Small intestine (tissue), 7 donors: ENCODE measurements at regions not wholly inside any gene's neighbourhood (a gene's known extent, or its start where the extent isn't known, plus 50 kb on each side); places are given as distances from the start of the nearest gene placed in this dataset.

ENCODE experiments used
- DNase-seq, 2 donors: peaks; one replicate each; pipeline versions ENCODE4 v3.0.0 to v3.0.0-alpha.2; 2013
- FAIRE-seq: peaks from 2 replicates; lab custom pipeline; 2012; peaks lifted over from hg19 to GRCh38; lab: Jason Lieb, UNC
- H3K27ac ChIP-seq, 3 donors: one replicate each; pipeline ENCODE4 v1.5.1; 2013; ENCODE audit warnings: low read length in 2 of 3, mild to moderate bottlenecking in 2 of 3, control low read depth in 1 of 3, inconsistent platforms in 1 of 3, low read depth in 1 of 3, moderate library complexity in 1 of 3
- H3K27me3 ChIP-seq, 3 donors: one replicate each; pipeline ENCODE4 v1.6.1; 2013; ENCODE audit warnings: low read length in 3 of 3, inconsistent platforms in 1 of 3; ENCODE audit not compliant: control insufficient read depth in 3 of 3, insufficient read depth in 3 of 3
- H3K36me3 ChIP-seq, 3 donors: one replicate each; pipeline ENCODE4 v1.6.1; 2013; ENCODE audit warnings: low read length in 3 of 3, inconsistent platforms in 1 of 3, low read depth in 1 of 3, mild to moderate bottlenecking in 1 of 3, moderate library complexity in 1 of 3; ENCODE audit not compliant: control insufficient read depth in 3 of 3, insufficient read depth in 2 of 3
- H3K4me1 ChIP-seq, 3 donors: one replicate each; pipeline ENCODE4 v1.6.1; 2013; ENCODE audit warnings: low read length in 2 of 3, inconsistent platforms in 1 of 3, low read depth in 1 of 3, mild to moderate bottlenecking in 1 of 3, moderate library complexity in 1 of 3; ENCODE audit not compliant: control insufficient read depth in 3 of 3, insufficient read depth in 2 of 3
- H3K4me3 ChIP-seq, 3 donors: one replicate each; pipeline ENCODE4 v1.5.1; 2013; ENCODE audit warnings: low read length in 3 of 3, control low read depth in 1 of 3, inconsistent platforms in 1 of 3, low read depth in 1 of 3, mild to moderate bottlenecking in 1 of 3, moderate library complexity in 1 of 3
- H3K9me3 ChIP-seq, 2 donors: one replicate each; pipeline ENCODE4 v1.6.1; 2013; ENCODE audit warnings: low read depth in 1 of 2, low read length in 1 of 2; ENCODE audit not compliant: control insufficient read depth in 2 of 2, insufficient read depth in 1 of 2
- WGBS, 3 donors: extraction: QIAGEN DNeasy Blood & Tissue Kit; methylation state at CpG; one replicate each; pipeline ENCODE4 v1.1.7; 2013; 5-methylcytosine and 5-hydroxymethylcytosine counted together
- donor health status: healthy with polysubstance abuse.
- donor health status: control.
- donor health status: control.
- donor health status: Bipolar disorder and iron deficiency.
- donor health status: healthy.

DNA sequence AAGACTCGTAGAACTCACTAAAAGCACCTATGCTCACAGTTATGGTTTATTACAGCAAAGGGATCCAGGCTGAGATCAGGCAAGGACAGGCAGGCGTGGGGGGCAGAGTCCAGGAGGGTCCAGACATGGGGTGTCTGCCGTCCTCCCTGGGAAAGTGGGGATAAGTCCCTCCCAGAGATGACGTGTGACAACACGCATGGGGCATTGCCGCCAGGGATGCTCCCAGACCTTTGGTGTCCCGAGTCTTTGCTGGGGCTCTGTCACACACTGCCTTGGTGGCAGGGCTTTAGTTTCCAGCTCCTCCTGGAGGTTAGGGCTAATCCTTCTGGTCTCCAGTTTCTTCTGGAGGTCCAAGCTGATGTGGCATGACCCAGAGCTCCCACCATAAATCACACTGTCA lies 226.7 kb downstream of the CTTN start:
- DNase-seq = peak in 1 of 2 donors; percentile 13
- 70 to 78% (median 74%) methylated on average over 7 of the region's 7 CpGs for WGBS, 3 donors
- Histone ChIP-seq H3K4me3 (no peak overlapping the region), H3K27me3 (no peaks in the 10 kb centered on the region), H3K9me3 (peaks cover 0 to 9% of the 10 kb centered on the region in 2 donors), H3K36me3 (no peaks in the 10 kb centered on the region), H3K27ac (no peak overlapping the region), H3K4me1 (peaks cover 0 to 6% (median 0%) of the 10 kb centered on the region in 3 donors)
- no peak for FAIRE-seq

DNA sequence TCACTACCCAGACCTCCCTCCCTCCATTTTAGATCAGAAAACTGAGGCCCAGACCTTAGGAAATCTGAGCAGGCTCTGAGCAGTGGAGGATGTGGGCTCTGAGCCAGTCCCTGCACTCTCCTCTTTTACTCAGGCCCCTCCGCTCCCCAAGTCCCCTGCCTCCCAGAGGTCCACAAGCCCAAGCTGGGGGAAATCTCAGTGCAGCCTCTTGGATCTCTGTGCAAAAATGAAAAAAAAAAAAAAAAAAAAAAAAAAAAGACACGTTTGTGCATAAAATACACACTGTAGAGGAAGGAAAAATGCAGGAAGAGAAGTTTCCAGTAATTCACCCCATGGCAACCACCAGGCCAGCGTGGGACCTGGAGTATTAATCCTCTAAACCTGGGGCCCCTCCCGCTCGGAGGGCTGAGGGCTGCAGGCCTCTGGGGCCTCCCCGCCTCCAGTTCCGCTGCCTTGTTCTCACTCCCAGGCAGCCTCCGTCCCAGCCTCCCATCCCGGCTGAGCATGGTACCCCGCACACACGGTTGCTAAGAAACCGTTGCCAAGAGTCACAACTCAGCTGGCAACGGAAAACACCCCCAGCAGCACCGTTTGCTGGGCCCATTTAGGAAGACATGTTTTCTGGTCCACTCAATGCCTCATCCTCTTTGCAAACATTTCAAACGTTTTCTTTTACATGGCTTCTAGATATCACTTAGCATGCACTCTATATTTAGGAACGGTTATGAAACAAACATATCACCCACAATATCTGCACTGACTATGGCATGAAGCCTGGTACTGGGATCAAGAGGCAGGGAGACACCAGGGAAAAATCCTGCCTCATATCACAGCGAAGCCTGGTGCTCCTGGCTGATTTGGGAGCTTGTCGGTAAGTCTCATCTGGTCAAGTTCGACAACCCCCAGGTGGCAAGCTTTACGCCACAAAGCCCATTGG lies 227.5 kb downstream of the CTTN start:
- H3K27me3 ChIP-seq = no peaks in the 10 kb centered on the region
- no peak overlapping the region for H3K4me3 ChIP-seq
- no peaks in the 10 kb centered on the region for H3K36me3 ChIP-seq
- FAIRE-seq (no peak), DNase-seq (no peak)
- WGBS, 3 donors = 67 to 82% (median 78%) methylated on average over 19 to 20 of the region's 20 CpGs
- H3K27ac ChIP-seq = no peak overlapping the region
- H3K9me3 ChIP-seq = peaks cover 0 to 3% of the 10 kb centered on the region in 2 donors
- H3K4me1 ChIP-seq = peaks cover 0 to 6% (median 0%) of the 10 kb centered on the region in 3 donors

DNA sequence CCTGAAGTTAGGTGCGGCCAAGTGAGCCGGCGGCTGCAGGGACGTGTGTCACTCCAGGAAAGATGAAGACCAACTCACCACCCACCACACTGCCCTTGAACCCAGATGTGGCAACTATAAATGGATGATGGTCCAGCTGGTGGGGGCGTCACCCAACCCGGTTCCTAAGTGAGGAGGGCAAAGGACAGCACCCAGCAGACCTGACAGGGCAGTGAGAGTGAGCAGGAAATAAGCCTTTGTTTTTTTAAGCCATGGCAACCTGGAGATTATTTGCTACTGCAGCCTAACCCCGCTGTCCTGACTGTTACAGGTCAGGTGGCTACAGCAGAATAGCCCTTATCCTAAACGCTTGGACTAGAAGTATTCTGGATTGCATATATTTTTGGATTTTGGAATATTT lies 228.9 kb downstream of the CTTN start:
- H3K27me3 ChIP-seq = no peaks in the 10 kb centered on the region
- DNase-seq (peak; percentile 60 to 68), FAIRE-seq (no peak)
- H3K4me1 ChIP-seq = peaks cover 0 to 6% (median 0%) of the 10 kb centered on the region in 3 donors
- H3K9me3 ChIP-seq = no peaks in the 10 kb centered on the region
- H3K4me3 ChIP-seq = no peak overlapping the region
- H3K27ac ChIP-seq = no peak overlapping the region
- WGBS, 3 donors = 17 to 64% (median 41%) methylated on average over 8 of the region's 8 CpGs
- H3K36me3 ChIP-seq = no peaks in the 10 kb centered on the region

GRCh38 chr11:70628176-70628854 lies 230.0 kb downstream of the CTTN start:
- FAIRE-seq (no peak), DNase-seq (no peak)
- WGBS, 3 donors = 80 to 92% (median 88%) methylated on average over 19 of the region's 19 CpGs
- H3K4me1 ChIP-seq = peaks cover 0 to 6% (median 0%) of the 10 kb centered on the region in 3 donors
- no peak overlapping the region for H3K4me3 ChIP-seq
- H3K27ac ChIP-seq = no peak overlapping the region
- no peaks in the 10 kb centered on the region for H3K36me3 ChIP-seq
- H3K9me3 ChIP-seq = no peaks in the 10 kb centered on the region
- no peaks in the 10 kb centered on the region for H3K27me3 ChIP-seq

- Histone ChIP-seq H3K4me3 (no peak overlapping the region), H3K27ac (no peak overlapping the region), H3K36me3 (no peaks in the 10 kb centered on the region), H3K27me3 (no peaks in the 10 kb centered on the region), H3K9me3 (no peaks in the 10 kb centered on the region), H3K4me1 (peaks cover 0 to 6% (median 0%) of the 10 kb centered on the region in 3 donors)
- DNase-seq (peak; percentile 44 to 45), FAIRE-seq (no peak)
- 49 to 60% (median 51%) methylated on average over 29 to 30 of the region's 30 CpGs for WGBS, 3 donors
Measured at GRCh38 chr11:70628855-70629844, 230.8 kb downstream of the CTTN start.

- no peaks in the 10 kb centered on the region for H3K27me3 ChIP-seq
- FAIRE-seq = no peak
- no peak overlapping the region for H3K27ac ChIP-seq
- H3K36me3 ChIP-seq = no peaks in the 10 kb centered on the region
- 90 to 93% (median 92%) methylated on average over 9 of the region's 9 CpGs for WGBS, 3 donors
- no peak for DNase-seq
- H3K4me3 ChIP-seq = no peak overlapping the region
- H3K9me3 ChIP-seq = no peaks in the 10 kb centered on the region
- H3K4me1 ChIP-seq = peaks cover 0 to 6% (median 0%) of the 10 kb centered on the region in 3 donors
Measured at GRCh38 chr11:70630068-70630467, 231.7 kb downstream of the CTTN start.

DNA sequence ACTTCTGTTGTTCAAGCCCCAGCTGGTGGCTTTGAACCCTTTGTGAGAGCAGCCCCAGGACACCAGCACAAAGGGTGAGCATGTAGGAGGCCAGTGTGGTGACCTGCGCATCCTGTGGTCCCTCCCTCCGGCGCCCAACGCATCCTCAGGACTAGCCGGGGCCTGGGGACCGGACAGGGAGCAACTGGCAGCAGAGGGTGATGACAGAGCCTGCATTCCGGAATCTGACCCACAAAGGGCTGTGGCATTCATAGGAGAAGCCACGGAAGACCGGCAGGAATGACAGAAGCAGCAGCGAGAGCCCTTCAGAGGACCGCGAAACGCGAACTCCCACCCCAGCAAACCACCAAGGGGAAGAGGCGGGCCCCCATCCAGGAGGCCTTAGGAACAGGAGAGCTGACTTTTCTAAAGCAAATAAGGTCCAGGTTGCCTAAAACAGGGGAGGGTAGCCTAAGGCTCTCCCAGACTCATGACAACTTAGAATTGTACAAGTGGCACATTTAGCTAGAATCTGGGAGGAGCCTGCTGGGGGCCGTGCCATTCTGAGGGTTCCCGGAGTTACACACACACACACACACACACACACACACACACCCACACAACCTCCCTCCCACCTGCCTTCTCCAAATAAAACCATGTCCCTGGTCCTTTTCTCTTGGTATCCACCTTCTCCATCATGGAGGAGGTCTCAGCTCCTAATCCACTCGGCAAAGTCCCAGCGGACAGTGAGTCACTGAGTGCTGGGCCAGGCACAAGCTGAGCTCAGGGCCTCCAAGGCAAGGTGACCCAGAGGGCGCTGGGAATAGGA lies 232.7 kb downstream of the CTTN start:
- WGBS, 3 donors = 87 to 92% (median 89%) methylated on average over 18 to 20 of the region's 20 CpGs
- no peaks in the 10 kb centered on the region for H3K9me3 ChIP-seq
- H3K36me3 ChIP-seq = no peaks in the 10 kb centered on the region
- H3K4me3 ChIP-seq = no peak overlapping the region
- FAIRE-seq = no peak
- no peak overlapping the region for H3K27ac ChIP-seq
- DNase-seq = no peak
- H3K4me1 ChIP-seq = peaks cover 0 to 6% (median 0%) of the 10 kb centered on the region in 3 donors
- H3K27me3 ChIP-seq = no peaks in the 10 kb centered on the region
